ENCODE measurements at regions not wholly inside any gene's neighbourhood (a gene's known extent, or its start where the extent isn't known, plus 50 kb on each side); places are given as distances from the start of the nearest gene placed in this dataset.

- Histone ChIP-seq H3K36me3 (ENCODE audit: control insufficient read depth in 2 of 2, insufficient read depth in 2 of 2, low read length in 1 of 2) (no peaks in the 10 kb centered on the region), H3K4me3 (no peak overlapping the region), H2AFZ (ENCODE audit: control insufficient read depth, low read depth, low read length) (no peak overlapping the region), H3K4me1 (ENCODE audit: control insufficient read depth, insufficient read depth, low read length) (no peaks in the 10 kb centered on the region), H3K9me3 (replicated peaks; ENCODE audit: control insufficient read depth, insufficient read depth, low read length) (no peaks in the 10 kb centered on the region; the same call in 2 of the 3 replicates), H3K9ac (ENCODE audit: control insufficient read depth, insufficient read depth, low read length) (no peak overlapping the region), H3K27me3 (replicated peaks in 1 of 2; ENCODE audit: control insufficient read depth in 2 of 2, insufficient read depth in 2 of 2, low read length in 1 of 2) (no peaks in the 10 kb centered on the region), H4K20me1 (ENCODE audit: control insufficient read depth, insufficient read depth) (no peaks in the 10 kb centered on the region), H3K79me2 (ENCODE audit: control insufficient read depth, insufficient read depth, low read length) (no peaks in the 10 kb centered on the region), H3K4me2 (ENCODE audit: control insufficient read depth, insufficient read depth) (no peak overlapping the region), H3K27ac (ENCODE audit: control insufficient read depth, insufficient read depth) (no peak overlapping the region)
- CTCF ChIA-PET, result interaction anchor here (1.1 to 1.2 kb wide), 3 partner anchors 9 to 50 kb away, joined by 3 to 5 read pairs (median 4); no protein-coding TSS in a partner anchor
- BruUV-seq (replicated peaks), result no TSS peak
- POLR2A ChIA-PET, result interaction anchor here (0.6 to 2.4 kb wide), 5 partner anchors 9 to 64 kb away, joined by 3 to 7 read pairs (median 6); no protein-coding TSS in a partner anchor
- in situ Hi-C loops (cut with MboI), result no loop called here
- RAD21 ChIA-PET (ENCODE audit: unreplicated experiment), result interaction anchor here (0.8 to 3.3 kb wide), 5 partner anchors 19 to 51 kb away, joined by 3 to 23 read pairs (median 9); no protein-coding TSS in a partner anchor
- intact Hi-C loops (cut with micrococcal nuclease; ENCODE audit: unreplicated experiment), result no loop called here
- SMC1A ChIA-PET (ENCODE audit: uncharacterized antibody, unreplicated experiment), result interaction anchor here (0.8 to 3.7 kb wide), 11 partner anchors 10 to 113 kb away, joined by 3 to 22 read pairs (median 3); no protein-coding TSS in a partner anchor
- no peak for DNase-seq (ENCODE audit: low read depth, low spot score)
- 37% methylated on average over 15 of the region's 15 CpGs for WGBS (ENCODE audit: insufficient coverage, insufficient replicate concordance, low lambda C conversion rate, missing lambda C conversion rate)
- ATAC-seq, result no peak
- FAIRE-seq, result no peak
- TF ChIP-seq EGR1 (IDR thresholded peaks at IDR 0.05; ENCODE audit: borderline replicate concordance in 1 of 2, low read depth in 2 of 2, low read length in 2 of 2), result no peak
- TF ChIP-seq SMARCA5 (IDR thresholded peaks at IDR 0.05), result no peak
- TF ChIP-seq ZNF207 (IDR thresholded peaks at IDR 0.05; ENCODE audit: borderline replicate concordance), result no peak
- no peak for TF ChIP-seq TBL1XR1 (IDR thresholded peaks at IDR 0.05; ENCODE audit: low read depth, low read length)
- no peak for TF ChIP-seq HSF1 (IDR thresholded peaks at IDR 0.05; ENCODE audit: low read depth, low read length)
- TF ChIP-seq CUX1 (IDR thresholded peaks at IDR 0.05; ENCODE audit: insufficient replicate concordance, low read depth, low read length), result no peak
- no peak for TF ChIP-seq ZBED1 (IDR thresholded peaks at IDR 0.05; ENCODE audit: borderline replicate concordance)
- no peak for TF ChIP-seq JUNB (IDR thresholded peaks at IDR 0.05)
- no peak for TF ChIP-seq PAX8 (IDR thresholded peaks at IDR 0.05)
- no peak for TF ChIP-seq RAD21 (IDR thresholded peaks at IDR 0.05; ENCODE audit: insufficient read depth, low read depth, low read length)
- no peak for TF ChIP-seq HDAC6 (IDR thresholded peaks at IDR 0.05; ENCODE audit: unreplicated experiment)
- TF ChIP-seq ZBTB4 (CRISPR knock-in tag; IDR thresholded peaks at IDR 0.05), result no peak
- no peak for TF ChIP-seq EZH2 (IDR thresholded peaks at IDR 0.05; ENCODE audit: borderline replicate concordance, control insufficient read depth, low read depth, low read length)
These were observed 692.7 kb downstream of the UQCRFS1 start for GRCh38 chr19:28519952-28520861.
